ENCODE measurements at regions not wholly inside any gene's neighbourhood (a gene's known extent, or its start where the extent isn't known, plus 50 kb on each side); places are given as distances from the start of the nearest gene placed in this dataset.

- no peak for TF ChIP-seq CTCF (IDR thresholded peaks at IDR 0.05)
- no peak for TF ChIP-seq POLR2AphosphoS5 (IDR thresholded peaks at IDR 0.05)
- no peak for TF ChIP-seq EP300 (IDR thresholded peaks at IDR 0.05)
These were observed 628.4 kb upstream of the TPK1 start for GRCh38 chr7:145464287-145464686.

Measured in sigmoid colon (tissue), 4 donors.